GM23248 (cell line): ENCODE measurements at regions not wholly inside any gene's neighbourhood (a gene's known extent, or its start where the extent isn't known, plus 50 kb on each side); places are given as distances from the start of the nearest gene placed in this dataset.

Experiments
- EZH2 ChIP-seq: fragments of 200-600 bp; sonication (generic); IDR thresholded peaks from 2 replicates; pipeline ENCODE4 v1.6.1; 2018; ENCODE audit warnings: antibody characterized with exemption, mild to moderate bottlenecking; ENCODE audit not compliant: insufficient read depth, poor library complexity, severe bottlenecking
- EZH2phosphoT487 ChIP-seq: fragments of 200-600 bp; sonication (generic); IDR thresholded peaks from 2 replicates; pipeline ENCODE4 v1.6.1; 2018; ENCODE audit warnings: antibody characterized with exemption, moderate library complexity, mild to moderate bottlenecking, low read depth; ENCODE audit not compliant: insufficient read depth

GRCh38 chr16:79297805-79298204 lies 302.7 kb downstream of the MAF start:
- TF ChIP-seq EZH2, result no peak
- TF ChIP-seq EZH2phosphoT487, result no peak
